SU-DHL-6 (cell line): ENCODE measurements at regions not wholly inside any gene's neighbourhood (a gene's known extent, or its start where the extent isn't known, plus 50 kb on each side); places are given as distances from the start of the nearest gene placed in this dataset.

Experiments
- H2AFZ ChIP-seq: fragments of 200-600 bp; sonication (generic); 2 replicates; pipeline ENCODE4 v1.6.1; 2014; ENCODE audit warnings: low read depth, mild to moderate bottlenecking, moderate library complexity, mixed read lengths, antibody characterized with exemption, low read length; ENCODE audit not compliant: severe bottlenecking
- H3F3A ChIP-seq: fragments of 200-600 bp; shearing (Covaris generic); 2 replicates; pipeline ENCODE4 v1.6.0; 2016; ENCODE audit warnings: antibody characterized with exemption, mild to moderate bottlenecking; ENCODE audit not compliant: insufficient read depth
- H3K27ac ChIP-seq: fragments of 200-600 bp; sonication (generic); 2 replicates; pipeline ENCODE4 v1.5.1; 2016; ENCODE audit warnings: low read depth, mild to moderate bottlenecking, low read length, moderate library complexity, mixed read lengths
- H3K27me3 ChIP-seq: fragments of 200-600 bp; sonication (generic), shearing (Covaris generic); 2 replicates; pipeline ENCODE4 v1.6.0; 2014; ENCODE audit warnings: mild to moderate bottlenecking, low read length
- H3K36me3 ChIP-seq: fragments of 200-600 bp; sonication (generic); 2 replicates; pipeline ENCODE4 v1.6.1; 2014; ENCODE audit warnings: mild to moderate bottlenecking, low read length, mixed read lengths
- H3K4me2 ChIP-seq: fragments of 300-600, 200-600 bp; shearing (Covaris generic), sonication (generic); 2 replicates; pipeline ENCODE4 v1.6.0; 2014; ENCODE audit warnings: low read length, low read depth, mild to moderate bottlenecking; ENCODE audit not compliant: poor library complexity, severe bottlenecking
- H3K4me3 ChIP-seq: fragments of 200-600 bp; sonication (generic); 2 replicates; pipeline ENCODE4 v1.5.1; 2014; ENCODE audit warnings: antibody characterized with exemption, low read length, mild to moderate bottlenecking, mixed read lengths; ENCODE audit not compliant: insufficient read depth, poor library complexity, severe bottlenecking
- H3K79me2 ChIP-seq: fragments of 200-600 bp; sonication (generic); 2 replicates; pipeline ENCODE4 v1.6.1; 2014; ENCODE audit warnings: mild to moderate bottlenecking, low read length, moderate library complexity; ENCODE audit not compliant: insufficient read depth
- H3K9ac ChIP-seq: fragments of 200-600 bp; sonication (generic); 2 replicates; pipeline ENCODE4 v1.7.0; 2014; ENCODE audit warnings: mild to moderate bottlenecking, low read length
- H3K9me2 ChIP-seq: fragments of 200-600 bp; sonication (generic); replicated peaks from 2 replicates; pipeline ENCODE4 v1.6.1; 2014; ENCODE audit warnings: low read length; ENCODE audit not compliant: insufficient read depth
- H3K9me3 ChIP-seq: fragments of 200-600 bp; sonication (generic); 2 replicates; pipeline ENCODE4 v1.6.1; 2014; ENCODE audit warnings: low read length, mixed read lengths; ENCODE audit not compliant: insufficient read depth
- H4K20me1 ChIP-seq: fragments of 200-600 bp; sonication (generic); 2 replicates; pipeline ENCODE4 v1.6.1; 2014; ENCODE audit warnings: low read depth, mild to moderate bottlenecking, antibody characterized with exemption, low read length, moderate library complexity, mixed read lengths
- EZH2phosphoT487 ChIP-seq: fragments of 200-600 bp; sonication (generic), shearing (Covaris generic); conservative IDR thresholded peaks from 2 replicates; pipeline ENCODE4 v1.6.1; 2018; ENCODE audit warnings: mild to moderate bottlenecking, antibody characterized with exemption, low read length, moderate library complexity, mixed read lengths
- TF ChIP-seq, protein P1 (sequence below): fragments of 200-600 bp; sonication (generic); IDR thresholded peaks from one replicate; pipeline ENCODE4 v1.5.1; 2017; ENCODE audit warnings: antibody characterized with exemption, mild to moderate bottlenecking, low read length, moderate library complexity; ENCODE audit not compliant: insufficient read depth, poor library complexity, severe bottlenecking

DNA sequence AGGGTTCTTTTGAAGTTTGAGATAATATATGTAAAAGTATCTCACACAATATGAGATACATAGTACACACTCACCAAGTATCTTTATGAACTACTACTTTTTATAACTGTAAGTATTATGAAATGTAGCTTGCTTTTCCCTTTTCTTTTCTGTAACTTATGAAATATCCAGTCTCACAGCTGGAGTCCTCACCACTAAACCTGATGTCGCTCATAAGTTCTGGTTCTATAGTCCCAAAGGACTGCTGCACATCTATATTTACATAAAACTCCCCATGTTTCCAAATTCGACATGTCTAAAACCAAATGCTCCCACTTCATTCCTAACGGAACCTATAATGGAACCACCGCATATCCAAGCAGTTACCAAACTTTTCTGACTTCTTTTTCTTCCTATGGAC is 186.5 kb upstream of the SLC7A11 start:
- H2AFZ ChIP-seq = no peak overlapping the region
- H3K4me2 ChIP-seq = no peak overlapping the region
- TF ChIP-seq EZH2phosphoT487 = no peak
- TF ChIP-seq, protein P1, sequence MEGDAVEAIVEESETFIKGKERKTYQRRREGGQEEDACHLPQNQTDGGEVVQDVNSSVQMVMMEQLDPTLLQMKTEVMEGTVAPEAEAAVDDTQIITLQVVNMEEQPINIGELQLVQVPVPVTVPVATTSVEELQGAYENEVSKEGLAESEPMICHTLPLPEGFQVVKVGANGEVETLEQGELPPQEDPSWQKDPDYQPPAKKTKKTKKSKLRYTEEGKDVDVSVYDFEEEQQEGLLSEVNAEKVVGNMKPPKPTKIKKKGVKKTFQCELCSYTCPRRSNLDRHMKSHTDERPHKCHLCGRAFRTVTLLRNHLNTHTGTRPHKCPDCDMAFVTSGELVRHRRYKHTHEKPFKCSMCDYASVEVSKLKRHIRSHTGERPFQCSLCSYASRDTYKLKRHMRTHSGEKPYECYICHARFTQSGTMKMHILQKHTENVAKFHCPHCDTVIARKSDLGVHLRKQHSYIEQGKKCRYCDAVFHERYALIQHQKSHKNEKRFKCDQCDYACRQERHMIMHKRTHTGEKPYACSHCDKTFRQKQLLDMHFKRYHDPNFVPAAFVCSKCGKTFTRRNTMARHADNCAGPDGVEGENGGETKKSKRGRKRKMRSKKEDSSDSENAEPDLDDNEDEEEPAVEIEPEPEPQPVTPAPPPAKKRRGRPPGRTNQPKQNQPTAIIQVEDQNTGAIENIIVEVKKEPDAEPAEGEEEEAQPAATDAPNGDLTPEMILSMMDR = no peak
- H3K27ac ChIP-seq = no peak overlapping the region
- no peaks in the 10 kb centered on the region for H3K9me2 ChIP-seq
- H3K36me3 ChIP-seq = no peaks in the 10 kb centered on the region
- H3K9ac ChIP-seq = no peak overlapping the region
- H3K27me3 ChIP-seq = no peaks in the 10 kb centered on the region
- no peaks in the 10 kb centered on the region for H3K9me3 ChIP-seq
- H3K79me2 ChIP-seq = no peaks in the 10 kb centered on the region
- no peaks in the 10 kb centered on the region for H3F3A ChIP-seq
- H3K4me3 ChIP-seq = no peak overlapping the region
- no peaks in the 10 kb centered on the region for H4K20me1 ChIP-seq

DNA sequence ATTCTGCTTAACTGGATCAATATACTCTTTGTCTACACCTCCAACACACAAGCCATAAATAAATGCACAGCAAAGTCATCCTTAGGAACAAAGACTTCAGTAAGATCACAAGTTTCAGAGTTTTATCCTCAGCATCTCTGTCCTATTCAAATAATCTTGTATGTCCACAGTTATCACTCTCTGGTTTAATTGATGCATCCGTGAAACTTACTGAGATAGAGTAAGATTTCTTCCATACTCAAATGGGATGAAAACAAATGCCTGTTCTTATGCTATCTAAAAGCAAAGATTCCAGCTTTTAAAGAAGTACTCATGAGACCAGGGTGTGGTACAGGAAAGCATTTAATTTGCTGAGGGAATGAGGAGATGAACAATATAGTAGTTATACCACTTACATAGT is 184.6 kb upstream of the SLC7A11 start:
- no peaks in the 10 kb centered on the region for H3K27me3 ChIP-seq
- H3K36me3 ChIP-seq = no peaks in the 10 kb centered on the region
- no peaks in the 10 kb centered on the region for H3K9me2 ChIP-seq
- TF ChIP-seq, protein P1 = no peak
- H3K4me2 ChIP-seq = no peak overlapping the region
- no peak overlapping the region for H3K4me3 ChIP-seq
- no peaks in the 10 kb centered on the region for H3K9me3 ChIP-seq
- H3K9ac ChIP-seq = no peak overlapping the region
- H2AFZ ChIP-seq = no peak overlapping the region
- H3K27ac ChIP-seq = no peak overlapping the region
- no peaks in the 10 kb centered on the region for H4K20me1 ChIP-seq
- no peaks in the 10 kb centered on the region for H3K79me2 ChIP-seq
- H3F3A ChIP-seq = no peaks in the 10 kb centered on the region

DNA sequence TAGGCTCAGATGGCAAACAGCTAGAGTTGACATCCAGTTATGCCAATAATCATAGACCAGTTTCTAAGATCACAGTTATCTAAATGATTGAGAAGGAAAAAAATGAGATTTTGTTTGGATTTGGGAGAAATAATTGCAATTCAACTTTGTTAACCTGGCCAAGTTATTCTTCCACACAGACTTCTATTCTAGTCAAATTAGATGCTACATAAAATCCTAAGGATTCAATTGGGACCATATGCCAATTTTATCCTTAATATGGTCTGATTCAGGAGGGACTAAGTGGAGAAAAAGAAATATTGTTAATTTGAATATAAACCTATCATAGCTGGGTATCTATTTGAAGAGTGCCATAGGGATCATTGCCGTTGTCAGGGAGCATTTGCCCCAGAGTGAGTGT is 178.3 kb upstream of the SLC7A11 start:
- Histone ChIP-seq H3K9ac (no peak overlapping the region), H3K4me3 (no peak overlapping the region), H4K20me1 (no peaks in the 10 kb centered on the region), H3K27ac (no peak overlapping the region), H3K36me3 (no peaks in the 10 kb centered on the region), H3K79me2 (no peaks in the 10 kb centered on the region), H3K9me3 (no peaks in the 10 kb centered on the region), H3K27me3 (no peaks in the 10 kb centered on the region), H3F3A (no peaks in the 10 kb centered on the region), H2AFZ (no peak overlapping the region), H3K4me2 (no peak overlapping the region), H3K9me2 (no peaks in the 10 kb centered on the region)
- TF ChIP-seq EZH2phosphoT487 = no peak
- TF ChIP-seq, protein P1 = no peak

DNA sequence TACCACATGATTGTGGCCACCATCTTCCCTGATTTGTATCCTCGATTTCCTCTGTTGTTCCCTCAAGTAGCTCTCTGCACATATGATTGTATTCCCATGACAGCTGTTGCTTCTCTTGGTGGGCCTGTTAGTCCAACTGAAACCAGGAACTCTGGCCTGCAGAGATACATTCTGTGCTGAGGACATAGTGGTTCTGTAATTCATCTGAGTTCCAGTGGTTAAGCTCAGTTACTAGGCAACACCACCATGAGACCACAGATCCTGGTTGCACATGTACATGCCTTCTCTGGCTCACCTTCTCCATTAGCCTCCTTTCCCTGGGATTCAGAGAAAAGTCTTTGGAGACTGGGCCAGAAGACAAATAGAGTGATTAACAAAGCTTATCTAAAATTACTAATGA is 172.1 kb upstream of the SLC7A11 start:
- Histone ChIP-seq H3K27me3 (no peaks in the 10 kb centered on the region), H3K27ac (no peak overlapping the region)

More for the DNA sequence above, 172.1 kb upstream of the SLC7A11 start:
- no peak for TF ChIP-seq EZH2phosphoT487
- TF ChIP-seq, protein P1 = no peak
- H3K4me3 ChIP-seq = no peak overlapping the region
- H3K79me2 ChIP-seq = no peaks in the 10 kb centered on the region
- H4K20me1 ChIP-seq = no peaks in the 10 kb centered on the region
- H3K9ac ChIP-seq = no peak overlapping the region
- no peak overlapping the region for H3K4me2 ChIP-seq
- no peaks in the 10 kb centered on the region for H3F3A ChIP-seq
- no peaks in the 10 kb centered on the region for H3K36me3 ChIP-seq
- no peak overlapping the region for H2AFZ ChIP-seq
- H3K9me2 ChIP-seq = no peaks in the 10 kb centered on the region
- H3K9me3 ChIP-seq = no peaks in the 10 kb centered on the region
